ENCODE measurements at regions not wholly inside any gene's neighbourhood (a gene's known extent, or its start where the extent isn't known, plus 50 kb on each side); places are given as distances from the start of the nearest gene placed in this dataset.
"Not testable (repeated sequence)": the region's sequence is repeated elsewhere in the genome, so short reads cannot be mapped to it uniquely, and the experiment has no call there.

GRCh38 chr6:11943060-11943459 lies 69.1 kb upstream of the HIVEP1 start (continued):
- TF ChIP-seq ZSCAN23 (tag by site-specific recombination; IDR thresholded peaks at IDR 0.05) (no peak), ZFP41 (tag by site-specific recombination; IDR thresholded peaks at IDR 0.05; ENCODE audit: borderline replicate concordance) (no peak), ZBTB48 (tag by site-specific recombination; IDR thresholded peaks at IDR 0.05) (no peak), ZNF768 (tag by site-specific recombination; IDR thresholded peaks at IDR 0.05) (no peak), ZNF155 (tag by site-specific recombination; IDR thresholded peaks at IDR 0.05) (no peak)

- TF ChIP-seq SCRT2 (tag by site-specific recombination; IDR thresholded peaks at IDR 0.05) (no peak), ZFP69B (tag by site-specific recombination; IDR thresholded peaks at IDR 0.05) (no peak), ZNF324 (tag by site-specific recombination; IDR thresholded peaks at IDR 0.05) (no peak), ZBTB8A (tag by site-specific recombination; IDR thresholded peaks at IDR 0.05) (no peak), ZNF626 (tag by site-specific recombination; IDR thresholded peaks at IDR 0.05) (no peak)
- ChIA-PET POLR2A (interaction anchor here (0.5 kb wide), 1 partner anchor 382 kb away, joined by 5 read pairs; no protein-coding TSS in a partner anchor), CTCF (interaction anchor here (0.6 to 1.4 kb wide), 3 partner anchors 10 to 831 kb away, joined by 3 to 5 read pairs (median 4); partner anchors contain the start of gene ERVFRD-1)
- no peaks in the 10 kb centered on the region for H3K4me1 ChIP-seq (ENCODE audit: control insufficient read depth, insufficient read depth, low read length)
- no peak overlapping the region for H3K4me3 ChIP-seq (ENCODE audit: low read depth, low read length)
- H3K27ac ChIP-seq (ENCODE audit: extremely low read depth, low read depth, low read length) = no peak overlapping the region
- H3K36me3 ChIP-seq (ENCODE audit: control insufficient read depth in 2 of 2, insufficient read depth in 1 of 2, low read length in 2 of 2) = no peaks in the 10 kb centered on the region
- H3K9me3 ChIP-seq (ENCODE audit: control insufficient read depth, insufficient read depth, low read depth, low read length) = no peaks in the 10 kb centered on the region
Measured at GRCh38 chr6:11942185-11942864, 69.8 kb upstream of the HIVEP1 start.

- CTCF ChIA-PET = interaction anchor here (0.6 kb wide), 1 partner anchor 12 kb away, joined by 3 read pairs; no protein-coding TSS in a partner anchor
- H3K9me3 ChIP-seq (ENCODE audit: control insufficient read depth, insufficient read depth, low read depth, low read length); H3K36me3 ChIP-seq (ENCODE audit: control insufficient read depth in 2 of 2, insufficient read depth in 1 of 2, low read length in 2 of 2); H3K27ac ChIP-seq (ENCODE audit: extremely low read depth, low read depth, low read length); H3K4me1 ChIP-seq (ENCODE audit: control insufficient read depth, insufficient read depth, low read length); H3K4me3 ChIP-seq (ENCODE audit: low read depth, low read length); POLR2A ChIA-PET: not testable (repeated sequence)
Measured at GRCh38 chr6:11940532-11941166, 71.5 kb upstream of the HIVEP1 start.

GRCh38 chr6:11938285-11938890 lies 73.7 kb upstream of the HIVEP1 start:
- CTCF ChIA-PET = no interaction called here

GRCh38 chr6:11934638-11935037 lies 77.5 kb upstream of the HIVEP1 start:
- Histone ChIP-seq H3K9me3 (ENCODE audit: control insufficient read depth, insufficient read depth, low read depth, low read length) (no peaks in the 10 kb centered on the region), H3K27ac (ENCODE audit: extremely low read depth, low read depth, low read length) (no peak overlapping the region), H3K4me1 (ENCODE audit: control insufficient read depth, insufficient read depth, low read length) (no peaks in the 10 kb centered on the region), H3K4me3 (ENCODE audit: low read depth, low read length) (no peak overlapping the region), H3K36me3 (ENCODE audit: control insufficient read depth in 2 of 2, insufficient read depth in 1 of 2, low read length in 2 of 2) (no peaks in the 10 kb centered on the region)
- ChIA-PET POLR2A (no interaction called here), CTCF (interaction anchor here (0.7 kb wide), 1 partner anchor 299 kb away, joined by 3 read pairs; no protein-coding TSS in a partner anchor)
- no peak for TF ChIP-seq ZNF292 (tag by site-specific recombination; IDR thresholded peaks at IDR 0.05; ENCODE audit: borderline replicate concordance, low read depth)
- no peak for TF ChIP-seq HOXA7 (CRISPR knock-in tag; IDR thresholded peaks at IDR 0.05; ENCODE audit: borderline replicate concordance)
- TF ChIP-seq REST (tag by site-specific recombination; IDR thresholded peaks at IDR 0.05) = no peak
- no peak for TF ChIP-seq ZNF664 (tag by site-specific recombination; IDR thresholded peaks at IDR 0.05)
- no peak for TF ChIP-seq WT1 (tag by site-specific recombination; IDR thresholded peaks at IDR 0.05)

More at GRCh38 chr6:11938285-11938890, 73.7 kb upstream of the HIVEP1 start:
- H3K36me3 ChIP-seq (ENCODE audit: control insufficient read depth in 2 of 2, insufficient read depth in 1 of 2, low read length in 2 of 2) = no peaks in the 10 kb centered on the region
- POLR2A ChIA-PET = interaction anchor here (0.7 kb wide), 1 partner anchor 27 kb away, joined by 5 read pairs; no protein-coding TSS in a partner anchor
- no peaks in the 10 kb centered on the region for H3K9me3 ChIP-seq (ENCODE audit: control insufficient read depth, insufficient read depth, low read depth, low read length)
- TF ChIP-seq ZBTB17 (tag by site-specific recombination; IDR thresholded peaks at IDR 0.05) (peak; percentile 82), PRDM1 (tag by site-specific recombination; IDR thresholded peaks at IDR 0.05) (no peak)
- no peaks in the 10 kb centered on the region for H3K4me1 ChIP-seq (ENCODE audit: control insufficient read depth, insufficient read depth, low read length)
- no peak overlapping the region for H3K27ac ChIP-seq (ENCODE audit: extremely low read depth, low read depth, low read length)
- no peak overlapping the region for H3K4me3 ChIP-seq (ENCODE audit: low read depth, low read length)

- H3K36me3 ChIP-seq (ENCODE audit: control insufficient read depth in 2 of 2, insufficient read depth in 1 of 2, low read length in 2 of 2); H3K4me3 ChIP-seq (ENCODE audit: low read depth, low read length); H3K4me1 ChIP-seq (ENCODE audit: control insufficient read depth, insufficient read depth, low read length); H3K27ac ChIP-seq (ENCODE audit: extremely low read depth, low read depth, low read length); H3K9me3 ChIP-seq (ENCODE audit: control insufficient read depth, insufficient read depth, low read depth, low read length); POLR2A ChIA-PET: not testable (repeated sequence)
- CTCF ChIA-PET = interaction anchor here (0.6 kb wide), 1 partner anchor 36 kb away, joined by 3 read pairs; no protein-coding TSS in a partner anchor
Measured at GRCh38 chr6:11932892-11933291, 79.2 kb upstream of the HIVEP1 start.
